ENCODE measurements at regions not wholly inside any gene's neighbourhood (a gene's known extent, or its start where the extent isn't known, plus 50 kb on each side); places are given as distances from the start of the nearest gene placed in this dataset.

- no peaks in the 10 kb centered on the region for H3K4me1 ChIP-seq
- TF ChIP-seq, protein P1, sequence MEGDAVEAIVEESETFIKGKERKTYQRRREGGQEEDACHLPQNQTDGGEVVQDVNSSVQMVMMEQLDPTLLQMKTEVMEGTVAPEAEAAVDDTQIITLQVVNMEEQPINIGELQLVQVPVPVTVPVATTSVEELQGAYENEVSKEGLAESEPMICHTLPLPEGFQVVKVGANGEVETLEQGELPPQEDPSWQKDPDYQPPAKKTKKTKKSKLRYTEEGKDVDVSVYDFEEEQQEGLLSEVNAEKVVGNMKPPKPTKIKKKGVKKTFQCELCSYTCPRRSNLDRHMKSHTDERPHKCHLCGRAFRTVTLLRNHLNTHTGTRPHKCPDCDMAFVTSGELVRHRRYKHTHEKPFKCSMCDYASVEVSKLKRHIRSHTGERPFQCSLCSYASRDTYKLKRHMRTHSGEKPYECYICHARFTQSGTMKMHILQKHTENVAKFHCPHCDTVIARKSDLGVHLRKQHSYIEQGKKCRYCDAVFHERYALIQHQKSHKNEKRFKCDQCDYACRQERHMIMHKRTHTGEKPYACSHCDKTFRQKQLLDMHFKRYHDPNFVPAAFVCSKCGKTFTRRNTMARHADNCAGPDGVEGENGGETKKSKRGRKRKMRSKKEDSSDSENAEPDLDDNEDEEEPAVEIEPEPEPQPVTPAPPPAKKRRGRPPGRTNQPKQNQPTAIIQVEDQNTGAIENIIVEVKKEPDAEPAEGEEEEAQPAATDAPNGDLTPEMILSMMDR (IDR thresholded peaks at IDR 0.05; ENCODE audit: insufficient read depth in 1 of 2, low read depth in 1 of 2, low read length in 1 of 2, severe bottlenecking in 1 of 2, unreplicated experiment in 1 of 2), result no peak
- Mint-ChIP-seq H3K36me3 (ENCODE audit: insufficient read depth, unreplicated experiment) (no peaks in the 10 kb centered on the region), H3K9me3 (ENCODE audit: unreplicated experiment) (no peaks in the 10 kb centered on the region), H3K27me3 (ENCODE audit: insufficient read depth, unreplicated experiment) (peaks cover 12% of the 10 kb centered on the region), H3K27ac (ENCODE audit: unreplicated experiment) (no peak overlapping the region), H3K4me1 (ENCODE audit: low read depth, unreplicated experiment) (no peaks in the 10 kb centered on the region), H3K4me3 (ENCODE audit: unreplicated experiment) (no peak overlapping the region)
- ChIA-PET CTCF (no interaction called here), POLR2A (no interaction called here)
- no peak for DNase-seq
- no peaks in the 10 kb centered on the region for H3K27me3 ChIP-seq (replicated peaks; ENCODE audit: control insufficient read depth, insufficient read depth, low read length)
- no peaks in the 10 kb centered on the region for H3K36me3 ChIP-seq (ENCODE audit: control insufficient read depth, insufficient read depth, low read length)
- no peaks in the 10 kb centered on the region for H3K9me3 ChIP-seq
- no TSS peak for BruUV-seq (replicated peaks)
- no peak overlapping the region for H3K4me3 ChIP-seq (ENCODE audit: low read depth, low read length)
- intact Hi-C loops (cut with micrococcal nuclease; ENCODE audit: unreplicated experiment), result no loop called here
Observed at GRCh38 chr2:223180463-223180862, 128.5 kb downstream of the KCNE4 start.

GRCh38 chr2:223181561-223181960, 129.6 kb downstream of the KCNE4 start:
- TF ChIP-seq, protein P1 (IDR thresholded peaks at IDR 0.05; ENCODE audit: insufficient read depth in 1 of 2, low read depth in 1 of 2, low read length in 1 of 2, severe bottlenecking in 1 of 2, unreplicated experiment in 1 of 2), result no peak
- intact Hi-C loops (cut with micrococcal nuclease; ENCODE audit: unreplicated experiment), result no loop called here
- H3K4me1 ChIP-seq, result no peaks in the 10 kb centered on the region
- no peak for DNase-seq
- H3K27me3 Mint-ChIP-seq (ENCODE audit: insufficient read depth, unreplicated experiment), result peaks cover 9% of the 10 kb centered on the region
- POLR2A ChIA-PET, result no interaction called here
- H3K27me3 ChIP-seq (replicated peaks; ENCODE audit: control insufficient read depth, insufficient read depth, low read length), result no peaks in the 10 kb centered on the region
- H3K9me3 Mint-ChIP-seq (ENCODE audit: unreplicated experiment), result no peaks in the 10 kb centered on the region
- H3K36me3 ChIP-seq (ENCODE audit: control insufficient read depth, insufficient read depth, low read length), result no peaks in the 10 kb centered on the region
- no peak overlapping the region for H3K27ac Mint-ChIP-seq (ENCODE audit: unreplicated experiment)
- no peaks in the 10 kb centered on the region for H3K36me3 Mint-ChIP-seq (ENCODE audit: insufficient read depth, unreplicated experiment)
- H3K9me3 ChIP-seq, result no peaks in the 10 kb centered on the region
- no TSS peak for BruUV-seq (replicated peaks)
- CTCF ChIA-PET, result no interaction called here
- H3K4me3 ChIP-seq (ENCODE audit: low read depth, low read length), result no peak overlapping the region
- H3K4me3 Mint-ChIP-seq (ENCODE audit: unreplicated experiment), result no peak overlapping the region
- H3K4me1 Mint-ChIP-seq (ENCODE audit: low read depth, unreplicated experiment), result no peaks in the 10 kb centered on the region

DNA sequence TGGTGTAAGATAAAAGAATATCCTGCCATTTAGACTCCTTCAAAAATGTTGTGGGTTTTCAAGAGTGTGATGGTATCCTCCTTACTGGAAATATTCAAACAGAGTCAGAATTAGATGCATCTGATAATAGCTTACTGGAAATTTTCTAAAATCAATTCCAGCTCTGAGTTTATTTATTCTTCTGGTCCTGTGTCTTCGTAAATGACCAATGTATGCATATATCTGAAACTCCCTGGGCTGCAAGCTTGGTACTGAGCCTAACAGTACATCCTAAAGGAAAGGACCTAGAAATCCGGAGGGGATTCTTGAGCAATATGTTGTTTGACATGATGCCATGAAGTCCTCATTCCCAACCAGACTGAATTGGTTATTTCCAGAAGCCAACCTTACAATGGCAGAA, 130.4 kb downstream of the KCNE4 start:
- no peaks in the 10 kb centered on the region for H3K27me3 ChIP-seq (replicated peaks; ENCODE audit: control insufficient read depth, insufficient read depth, low read length)
- intact Hi-C loops (cut with micrococcal nuclease; ENCODE audit: unreplicated experiment), result no loop called here
- no peaks in the 10 kb centered on the region for H3K4me1 ChIP-seq
- no TSS peak for BruUV-seq (replicated peaks)
- ChIA-PET POLR2A (no interaction called here), CTCF (no interaction called here)
- TF ChIP-seq, protein P1 (IDR thresholded peaks at IDR 0.05; ENCODE audit: insufficient read depth in 1 of 2, low read depth in 1 of 2, low read length in 1 of 2, severe bottlenecking in 1 of 2, unreplicated experiment in 1 of 2), result no peak
- Mint-ChIP-seq H3K36me3 (ENCODE audit: insufficient read depth, unreplicated experiment) (no peaks in the 10 kb centered on the region), H3K9me3 (ENCODE audit: unreplicated experiment) (no peaks in the 10 kb centered on the region), H3K27me3 (ENCODE audit: insufficient read depth, unreplicated experiment) (peaks cover 9% of the 10 kb centered on the region), H3K4me1 (ENCODE audit: low read depth, unreplicated experiment) (no peaks in the 10 kb centered on the region), H3K27ac (ENCODE audit: unreplicated experiment) (no peak overlapping the region), H3K4me3 (ENCODE audit: unreplicated experiment) (no peak overlapping the region)
- H3K9me3 ChIP-seq, result no peaks in the 10 kb centered on the region
- no peak for DNase-seq
- H3K4me3 ChIP-seq (ENCODE audit: low read depth, low read length), result no peak overlapping the region
- no peaks in the 10 kb centered on the region for H3K36me3 ChIP-seq (ENCODE audit: control insufficient read depth, insufficient read depth, low read length)

Data from Caco-2 (cell line).